ENCODE measurements at regions not wholly inside any gene's neighbourhood (a gene's known extent, or its start where the extent isn't known, plus 50 kb on each side); places are given as distances from the start of the nearest gene placed in this dataset.

- TF ChIP-seq, protein P1, sequence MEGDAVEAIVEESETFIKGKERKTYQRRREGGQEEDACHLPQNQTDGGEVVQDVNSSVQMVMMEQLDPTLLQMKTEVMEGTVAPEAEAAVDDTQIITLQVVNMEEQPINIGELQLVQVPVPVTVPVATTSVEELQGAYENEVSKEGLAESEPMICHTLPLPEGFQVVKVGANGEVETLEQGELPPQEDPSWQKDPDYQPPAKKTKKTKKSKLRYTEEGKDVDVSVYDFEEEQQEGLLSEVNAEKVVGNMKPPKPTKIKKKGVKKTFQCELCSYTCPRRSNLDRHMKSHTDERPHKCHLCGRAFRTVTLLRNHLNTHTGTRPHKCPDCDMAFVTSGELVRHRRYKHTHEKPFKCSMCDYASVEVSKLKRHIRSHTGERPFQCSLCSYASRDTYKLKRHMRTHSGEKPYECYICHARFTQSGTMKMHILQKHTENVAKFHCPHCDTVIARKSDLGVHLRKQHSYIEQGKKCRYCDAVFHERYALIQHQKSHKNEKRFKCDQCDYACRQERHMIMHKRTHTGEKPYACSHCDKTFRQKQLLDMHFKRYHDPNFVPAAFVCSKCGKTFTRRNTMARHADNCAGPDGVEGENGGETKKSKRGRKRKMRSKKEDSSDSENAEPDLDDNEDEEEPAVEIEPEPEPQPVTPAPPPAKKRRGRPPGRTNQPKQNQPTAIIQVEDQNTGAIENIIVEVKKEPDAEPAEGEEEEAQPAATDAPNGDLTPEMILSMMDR (conservative IDR thresholded peaks at IDR 0.05 in 1 of 2, IDR thresholded peaks at IDR 0.05 in 1 of 2; ENCODE audit: low read depth in 1 of 2, low read length in 2 of 2), result no peak
- TF ChIP-seq EZH2 (IDR thresholded peaks at IDR 0.05; ENCODE audit: low read length, missing control alignments), result no peak
These were observed 73.6 kb upstream of the GNAZ start for GRCh38 chr22:22996511-22997261.

All from fibroblast of lung (primary cell).